ENCODE measurements at regions not wholly inside any gene's neighbourhood (a gene's known extent, or its start where the extent isn't known, plus 50 kb on each side); places are given as distances from the start of the nearest gene placed in this dataset.

- TF ChIP-seq POLR2A (IDR thresholded peaks at IDR 0.05), result no peak
- TF ChIP-seq CTCF (IDR thresholded peaks at IDR 0.05), result no peak
Measured at GRCh38 chr1:41305576-41306363, 55.5 kb upstream of the FOXO6 start.
